DOHH2 (cell line): ENCODE measurements at regions not wholly inside any gene's neighbourhood (a gene's known extent, or its start where the extent isn't known, plus 50 kb on each side); places are given as distances from the start of the nearest gene placed in this dataset.

Experiments
- H3F3A ChIP-seq: fragments of 200-600 bp; sonication (generic), shearing (Covaris generic); 2 replicates; pipeline ENCODE4 v1.6.0; 2016; ENCODE audit warnings: antibody characterized with exemption, mild to moderate bottlenecking; ENCODE audit not compliant: control insufficient read depth, insufficient read depth
- H3K27ac ChIP-seq: fragments of 200-600 bp; sonication (generic); 2 replicates; pipeline ENCODE4 v1.5.1; 2014; ENCODE audit warnings: low read depth, mild to moderate bottlenecking, low read length, moderate library complexity
- H3K27me3 ChIP-seq: fragments of 200-600 bp; sonication (generic); 2 replicates; pipeline ENCODE4 v1.6.1; 2014; ENCODE audit warnings: mild to moderate bottlenecking, low read length, mixed read lengths; ENCODE audit not compliant: control insufficient read depth
- H3K36me3 ChIP-seq: fragments of 200-600 bp; sonication (generic); 2 replicates; pipeline ENCODE4 v1.6.1; 2014; ENCODE audit warnings: mild to moderate bottlenecking, low read length, moderate library complexity, mixed read lengths; ENCODE audit not compliant: control insufficient read depth
- H3K4me1 ChIP-seq: fragments of 200-600 bp; sonication (generic); 2 replicates; pipeline ENCODE4 v1.6.1; 2014; ENCODE audit warnings: mild to moderate bottlenecking, low read length, mixed read lengths; ENCODE audit not compliant: control insufficient read depth
- H3K4me2 ChIP-seq: fragments of 200-600 bp; sonication (generic); 2 replicates; pipeline ENCODE4 v1.6.0; 2014; ENCODE audit warnings: mild to moderate bottlenecking, low read length, moderate library complexity
- H3K4me3 ChIP-seq: fragments of 200-600 bp; sonication (generic); 2 replicates; pipeline ENCODE4 v1.5.1; 2014; ENCODE audit warnings: mild to moderate bottlenecking, low read length, mixed read lengths
- H3K79me2 ChIP-seq: fragments of 200-600 bp; sonication (generic); 2 replicates; pipeline ENCODE4 v1.6.1; 2014; ENCODE audit warnings: mild to moderate bottlenecking, low read length, mixed read lengths; ENCODE audit not compliant: control insufficient read depth
- H3K9me2 ChIP-seq: fragments of 200-600 bp; sonication (generic); replicated peaks from 2 replicates; pipeline ENCODE4 v1.6.1; 2014; ENCODE audit warnings: mild to moderate bottlenecking, low read length, mixed read lengths; ENCODE audit not compliant: control insufficient read depth
- H3K9me3 ChIP-seq: fragments of 200-600 bp; sonication (generic); 2 replicates; pipeline ENCODE4 v1.6.1; 2014; ENCODE audit warnings: antibody characterized with exemption, low read length, mixed read lengths; ENCODE audit not compliant: control insufficient read depth, insufficient read depth
- H4K20me1 ChIP-seq: fragments of 200-600 bp; sonication (generic); 2 replicates; pipeline ENCODE4 v1.6.0; 2014; ENCODE audit warnings: low read depth, mild to moderate bottlenecking, antibody characterized with exemption, low read length, moderate library complexity; ENCODE audit not compliant: control insufficient read depth, insufficient read depth
- CTCF ChIP-seq: fragments of 200-600 bp; sonication (generic); IDR thresholded peaks from one replicate; pipeline ENCODE4 v1.5.1; 2014; ENCODE audit warnings: antibody characterized with exemption, mild to moderate bottlenecking, low read depth, low read length; ENCODE audit not compliant: poor library complexity, severe bottlenecking
- EZH2phosphoT487 ChIP-seq: fragments of 200-600 bp; sonication (generic); IDR thresholded peaks from 2 replicates; pipeline ENCODE4 v1.6.1; 2017; ENCODE audit warnings: borderline replicate concordance, mild to moderate bottlenecking, antibody characterized with exemption, low read length, moderate library complexity, mixed read lengths

DNA sequence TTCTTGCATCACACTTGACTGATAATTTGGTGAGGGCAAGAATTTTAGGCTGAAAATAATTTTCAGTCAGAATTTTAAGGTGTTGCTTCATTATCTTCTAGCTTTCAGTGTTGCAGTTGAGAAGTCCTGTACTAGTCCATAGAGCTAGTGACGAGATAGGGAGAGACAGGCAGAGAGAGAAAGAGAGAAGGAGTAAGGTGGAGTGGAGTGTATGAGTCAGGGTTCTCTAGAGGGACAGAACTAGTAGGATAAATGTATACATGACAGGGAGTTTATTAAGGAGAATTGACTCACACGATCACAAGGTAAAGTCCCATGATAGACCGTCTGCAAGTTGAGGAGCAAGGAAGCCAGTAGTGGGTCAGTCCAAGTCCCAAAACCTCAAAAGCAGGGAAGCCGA is 127.2 kb downstream of the UTP18 start:
- TF ChIP-seq CTCF (no peak), EZH2phosphoT487 (no peak)
- Histone ChIP-seq H3K4me3 (no peak overlapping the region), H4K20me1 (no peaks in the 10 kb centered on the region), H3K27ac (no peak overlapping the region), H3K4me1 (no peaks in the 10 kb centered on the region), H3F3A (no peaks in the 10 kb centered on the region), H3K4me2 (no peak overlapping the region), H3K36me3 (no peaks in the 10 kb centered on the region), H3K9me3 (no peaks in the 10 kb centered on the region), H3K27me3 (no peaks in the 10 kb centered on the region), H3K9me2 (no peaks in the 10 kb centered on the region), H3K79me2 (no peaks in the 10 kb centered on the region)

DNA sequence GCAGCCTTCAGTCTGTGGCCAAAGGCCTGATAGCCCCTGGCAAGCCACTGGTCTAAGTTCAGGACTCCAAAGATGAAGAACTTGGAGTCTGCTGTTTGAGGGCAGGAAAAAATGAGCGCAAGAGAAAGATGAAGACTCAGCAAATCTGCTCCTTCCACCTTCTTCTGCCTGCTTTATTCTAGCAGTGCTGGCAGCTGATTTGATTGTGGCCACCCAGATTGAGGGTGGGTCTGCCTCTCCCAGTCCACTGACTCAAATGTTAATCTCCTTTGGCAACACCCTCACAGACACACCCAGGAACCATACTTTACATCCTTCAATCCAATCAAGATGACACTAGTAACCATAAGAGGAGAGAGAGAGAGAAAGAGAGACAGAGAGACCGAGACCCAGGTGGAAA is 127.6 kb downstream of the UTP18 start:
- H3K27me3 ChIP-seq, result no peaks in the 10 kb centered on the region
- H3K27ac ChIP-seq, result no peak overlapping the region
- no peak overlapping the region for H3K4me2 ChIP-seq
- no peak for TF ChIP-seq CTCF
- H3K79me2 ChIP-seq, result no peaks in the 10 kb centered on the region
- no peaks in the 10 kb centered on the region for H3F3A ChIP-seq
- no peaks in the 10 kb centered on the region for H3K9me2 ChIP-seq
- no peaks in the 10 kb centered on the region for H3K36me3 ChIP-seq
- H3K9me3 ChIP-seq, result no peaks in the 10 kb centered on the region
- H4K20me1 ChIP-seq, result no peaks in the 10 kb centered on the region
- H3K4me3 ChIP-seq, result no peak overlapping the region
- H3K4me1 ChIP-seq, result no peaks in the 10 kb centered on the region

DNA sequence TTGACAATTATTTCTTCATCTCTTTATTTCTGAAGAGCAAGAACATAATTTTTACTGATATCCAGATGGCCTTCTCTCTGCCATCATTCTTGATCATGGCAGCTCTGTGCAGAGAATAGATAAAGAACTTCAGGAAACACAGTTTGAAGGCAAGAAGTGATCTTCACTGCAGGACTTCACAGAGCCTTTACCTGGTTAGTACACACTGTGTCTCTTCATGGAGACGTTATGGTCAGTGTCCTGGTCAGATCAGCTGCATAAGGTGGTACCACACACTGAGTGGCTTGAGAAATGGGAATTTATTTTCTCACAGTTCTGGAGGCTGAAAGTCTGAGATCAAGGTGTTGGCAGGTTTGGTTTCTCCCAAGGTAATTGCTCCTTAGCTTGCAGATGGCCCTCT is 129.5 kb downstream of the UTP18 start:
- Histone ChIP-seq H3F3A (no peaks in the 10 kb centered on the region), H3K27ac (no peak overlapping the region), H4K20me1 (no peaks in the 10 kb centered on the region), H3K4me1 (no peaks in the 10 kb centered on the region), H3K36me3 (no peaks in the 10 kb centered on the region), H3K4me2 (no peak overlapping the region), H3K79me2 (no peaks in the 10 kb centered on the region), H3K9me2 (no peaks in the 10 kb centered on the region), H3K9me3 (no peaks in the 10 kb centered on the region), H3K27me3 (no peaks in the 10 kb centered on the region), H3K4me3 (no peak overlapping the region)
- TF ChIP-seq EZH2phosphoT487, result no peak
- TF ChIP-seq CTCF, result no peak

DNA sequence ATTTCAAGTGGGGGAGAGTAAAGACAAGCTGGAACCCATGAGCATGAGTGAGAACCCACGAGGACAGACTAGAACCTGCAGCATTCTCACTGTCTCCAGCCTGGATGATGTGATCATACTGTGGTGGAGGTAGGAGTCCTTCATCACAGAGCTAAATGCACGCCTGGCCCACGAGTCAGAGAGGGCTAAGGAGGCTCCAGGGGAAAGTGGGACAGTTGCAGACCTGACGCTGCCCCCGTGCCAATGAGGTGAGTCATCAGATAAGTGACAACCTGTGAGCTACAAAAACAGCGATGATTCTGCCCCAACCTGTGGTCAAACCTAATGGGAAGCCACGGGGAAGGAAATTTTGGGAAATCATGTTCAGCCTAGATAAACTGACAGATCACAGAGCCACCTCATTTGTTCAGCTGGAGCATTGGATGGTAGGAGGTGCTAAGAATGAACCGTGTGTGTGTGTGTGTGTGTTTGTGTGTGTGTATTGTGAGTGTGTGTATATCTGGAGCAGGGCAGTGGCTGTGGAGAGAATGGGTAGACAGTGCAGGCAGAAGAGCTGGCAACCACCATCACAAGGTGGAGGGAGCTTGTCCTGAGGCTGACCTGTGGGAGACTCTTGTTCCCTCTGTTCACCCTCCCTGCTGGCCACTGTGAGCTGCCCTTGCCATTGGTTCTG is 131.8 kb downstream of the UTP18 start:
- Histone ChIP-seq H3K79me2 (no peaks in the 10 kb centered on the region), H3K27me3 (no peaks in the 10 kb centered on the region), H4K20me1 (no peaks in the 10 kb centered on the region), H3K27ac (no peak overlapping the region), H3K4me1 (no peaks in the 10 kb centered on the region), H3K4me2 (no peak overlapping the region), H3K36me3 (no peaks in the 10 kb centered on the region), H3K9me3 (no peaks in the 10 kb centered on the region), H3F3A (no peaks in the 10 kb centered on the region), H3K9me2 (no peaks in the 10 kb centered on the region), H3K4me3 (no peak overlapping the region)
- no peak for TF ChIP-seq CTCF
